Upper lobe of left lung (tissue), 4 donors: ENCODE measurements at regions not wholly inside any gene's neighbourhood (a gene's known extent, or its start where the extent isn't known, plus 50 kb on each side); places are given as distances from the start of the nearest gene placed in this dataset.
"Not testable (repeated sequence)": the region's sequence is repeated elsewhere in the genome, so short reads cannot be mapped to it uniquely, and the experiment has no call there.

Experiments used
- EP300 ChIP-seq, 4 donors: sonication (generic); formaldehyde crosslinking; IDR thresholded peaks; one replicate each; pipeline ENCODE4 v1.5.1; 2017; ENCODE audit warnings: antibody characterized with exemption in 4 of 4, control low read depth in 2 of 4
- POLR2AphosphoS5 ChIP-seq, 2 donors: sonication (generic); formaldehyde crosslinking; IDR thresholded peaks; one replicate each; pipeline ENCODE4 v1.5.1; 2017; ENCODE audit warnings: antibody characterized with exemption in 2 of 2
- TF ChIP-seq, protein P1 (sequence below), 6 experiments: fragments of 450-650 bp in 4 of 6; fragments of 200-600 bp in 2 of 6; sonication (generic) in 2 of 6; IDR thresholded peaks; one replicate each; pipeline ENCODE4 v1.5.1; 2016 to 2019; ENCODE audit warnings: antibody characterized with exemption in 6 of 6

DNA sequence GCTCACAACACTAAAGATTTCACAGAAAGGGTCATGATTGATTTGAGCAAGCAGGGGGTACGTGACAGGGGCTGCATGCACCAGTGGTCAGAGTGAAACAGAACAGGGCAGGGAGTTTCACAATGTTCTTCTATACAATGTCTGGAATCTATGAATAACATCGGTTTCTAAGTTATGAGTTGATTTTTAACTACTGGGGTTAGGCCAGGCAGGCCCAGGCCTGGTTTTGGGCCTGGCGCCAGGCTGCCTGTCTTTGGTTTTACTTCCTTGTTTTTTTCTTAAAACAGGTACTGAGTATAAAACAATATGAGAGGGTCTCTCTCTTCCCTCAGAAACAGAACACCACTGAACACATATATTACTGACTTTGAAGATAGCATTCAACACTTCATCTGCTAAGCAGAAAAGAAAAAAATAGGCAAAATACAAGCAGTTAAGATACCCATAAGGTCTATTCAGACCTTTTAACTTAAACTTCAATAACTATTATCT, 355.0 kb upstream of the MAGEB16 start:
- not testable (repeated sequence) for TF ChIP-seq POLR2AphosphoS5, EP300 (IDR thresholded peaks at IDR 0.05)
- TF ChIP-seq, protein P1, sequence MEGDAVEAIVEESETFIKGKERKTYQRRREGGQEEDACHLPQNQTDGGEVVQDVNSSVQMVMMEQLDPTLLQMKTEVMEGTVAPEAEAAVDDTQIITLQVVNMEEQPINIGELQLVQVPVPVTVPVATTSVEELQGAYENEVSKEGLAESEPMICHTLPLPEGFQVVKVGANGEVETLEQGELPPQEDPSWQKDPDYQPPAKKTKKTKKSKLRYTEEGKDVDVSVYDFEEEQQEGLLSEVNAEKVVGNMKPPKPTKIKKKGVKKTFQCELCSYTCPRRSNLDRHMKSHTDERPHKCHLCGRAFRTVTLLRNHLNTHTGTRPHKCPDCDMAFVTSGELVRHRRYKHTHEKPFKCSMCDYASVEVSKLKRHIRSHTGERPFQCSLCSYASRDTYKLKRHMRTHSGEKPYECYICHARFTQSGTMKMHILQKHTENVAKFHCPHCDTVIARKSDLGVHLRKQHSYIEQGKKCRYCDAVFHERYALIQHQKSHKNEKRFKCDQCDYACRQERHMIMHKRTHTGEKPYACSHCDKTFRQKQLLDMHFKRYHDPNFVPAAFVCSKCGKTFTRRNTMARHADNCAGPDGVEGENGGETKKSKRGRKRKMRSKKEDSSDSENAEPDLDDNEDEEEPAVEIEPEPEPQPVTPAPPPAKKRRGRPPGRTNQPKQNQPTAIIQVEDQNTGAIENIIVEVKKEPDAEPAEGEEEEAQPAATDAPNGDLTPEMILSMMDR (IDR thresholded peaks at IDR 0.05), result not testable (repeated sequence)
